Stimulated activated CD8-positive, alpha-beta memory T cell treated with anti-CD3 and anti-CD28 coated beads, Interleukin-12 subunit alpha, Interleukin-12 subunit beta, amount 100 ng/mL, for 1 hour (primary cell): ENCODE measurements at regions not wholly inside any gene's neighbourhood (a gene's known extent, or its start where the extent isn't known, plus 50 kb on each side); places are given as distances from the start of the nearest gene placed in this dataset.
"Not testable (repeated sequence)": the region's sequence is repeated elsewhere in the genome, so short reads cannot be mapped to it uniquely, and the experiment has no call there.

Experiments
- DNase-seq: peaks from one replicate; pipeline ENCODE4 v3.0.0-alpha.2; 2020; ENCODE audit warnings: low read depth

DNA sequence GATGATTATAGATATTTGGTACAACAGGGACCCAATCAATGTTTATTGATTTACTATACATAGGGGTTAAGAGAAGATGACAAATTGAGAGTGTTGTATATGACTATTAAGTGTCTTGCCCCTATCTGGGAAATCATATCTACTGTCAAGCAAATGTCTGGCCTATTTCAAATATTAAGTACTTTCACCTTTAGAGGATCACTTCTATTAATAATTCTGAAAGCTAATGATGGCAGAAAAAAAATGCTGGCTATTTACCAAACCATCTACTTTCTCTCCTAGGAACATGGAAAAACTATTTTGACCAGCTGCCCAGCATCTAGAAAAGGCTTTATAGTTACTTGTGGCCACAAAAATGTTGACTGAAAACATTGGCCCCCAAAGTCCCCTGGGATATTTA lies 632.3 kb upstream of the ZNF385D start:
- no peak for DNase-seq

DNA sequence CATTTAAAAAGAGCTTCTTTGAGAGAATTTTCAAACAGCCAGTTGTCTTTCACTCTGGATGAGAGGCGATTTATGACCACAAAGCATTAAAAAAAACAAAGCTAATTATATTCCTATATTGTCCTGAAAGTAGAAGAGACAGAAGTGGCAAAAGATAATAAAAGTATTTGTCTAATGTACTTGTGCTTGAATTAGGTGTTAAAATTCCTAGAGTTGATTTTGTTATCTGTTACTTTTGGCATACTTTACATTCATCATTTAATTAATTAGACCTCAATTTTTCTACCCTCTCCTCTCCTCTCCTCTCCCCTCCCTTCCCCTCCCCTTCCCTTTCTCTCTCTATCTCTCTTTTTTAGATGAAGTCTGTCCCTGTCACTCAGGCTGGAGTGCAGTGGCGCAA lies 635.1 kb upstream of the ZNF385D start:
- DNase-seq: no peak

DNA sequence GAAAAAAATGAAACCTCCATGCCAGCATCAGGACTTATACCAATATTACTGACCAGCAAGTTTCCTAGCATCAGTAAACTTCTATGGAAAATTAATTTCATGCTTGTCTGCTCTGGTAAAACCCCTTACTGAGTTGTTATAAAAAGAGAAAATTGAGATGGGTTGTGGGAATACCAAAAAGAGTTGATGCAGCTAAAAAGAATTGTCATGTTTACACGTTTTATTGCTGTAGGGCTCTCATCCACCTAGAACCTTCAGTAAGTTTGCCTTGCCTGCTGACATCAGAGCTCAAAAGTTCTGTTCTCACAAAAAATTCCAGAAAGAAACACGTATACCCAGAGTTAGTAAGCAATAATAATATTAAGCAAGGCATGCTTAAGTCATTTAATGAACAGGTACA lies 641.3 kb upstream of the ZNF385D start:
- DNase-seq: no peak

DNA sequence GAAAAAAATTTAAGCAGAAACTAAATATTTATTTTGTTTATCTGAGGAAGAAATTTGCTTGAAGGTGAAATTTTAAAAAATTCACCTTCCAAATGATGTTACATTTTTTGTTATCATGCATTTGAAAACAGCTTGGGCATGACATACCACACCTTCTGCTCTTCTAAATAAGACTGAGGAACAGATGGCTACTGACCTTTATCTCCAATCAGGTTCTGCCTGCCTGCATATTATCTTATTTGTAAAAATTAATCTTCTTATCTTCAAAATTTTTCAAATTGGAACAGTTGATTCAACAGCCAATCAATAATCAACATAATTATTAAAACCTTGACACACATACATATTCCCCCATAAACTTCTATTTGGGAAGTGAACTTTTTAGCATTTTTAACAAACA lies 641.8 kb upstream of the ZNF385D start:
- DNase-seq: no peak

DNA sequence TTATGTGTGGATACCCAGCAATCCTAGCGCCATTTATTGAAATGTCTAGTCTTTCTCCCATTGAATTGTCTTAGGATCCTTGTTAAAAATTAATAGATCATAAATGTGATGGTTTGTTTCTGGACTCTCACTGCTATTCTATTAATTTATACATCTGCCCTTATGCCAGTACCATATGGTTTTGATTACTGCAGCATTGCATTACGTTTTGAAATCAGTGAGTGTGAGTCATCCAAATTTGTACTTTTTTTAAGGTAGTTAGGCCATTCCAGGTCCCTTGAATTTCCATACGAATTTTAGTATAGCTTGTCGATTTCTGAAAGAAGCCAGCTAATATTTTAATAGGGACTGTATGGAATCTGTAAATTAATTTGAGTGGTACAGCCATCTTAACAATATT lies 648.6 kb upstream of the ZNF385D start:
- no peak for DNase-seq

DNA sequence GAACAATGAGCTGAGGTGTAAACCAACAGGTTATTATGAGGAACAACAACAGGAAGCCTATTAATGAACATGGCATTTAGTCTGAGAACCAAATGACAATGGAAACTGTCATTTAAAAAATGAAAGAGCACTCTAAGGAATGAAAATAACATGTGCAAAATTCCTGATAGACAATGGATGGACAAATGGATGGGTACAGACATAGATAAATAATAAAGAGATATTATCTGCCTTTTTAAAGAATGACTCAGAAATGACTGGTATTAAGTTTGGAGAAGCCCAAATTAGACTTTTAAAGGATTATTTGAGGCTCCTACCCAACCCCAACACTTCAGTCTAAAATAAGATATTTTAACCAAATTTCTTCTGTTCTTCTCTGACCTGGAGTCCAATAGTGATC lies 650.5 kb upstream of the ZNF385D start:
- DNase-seq: no peak

DNA sequence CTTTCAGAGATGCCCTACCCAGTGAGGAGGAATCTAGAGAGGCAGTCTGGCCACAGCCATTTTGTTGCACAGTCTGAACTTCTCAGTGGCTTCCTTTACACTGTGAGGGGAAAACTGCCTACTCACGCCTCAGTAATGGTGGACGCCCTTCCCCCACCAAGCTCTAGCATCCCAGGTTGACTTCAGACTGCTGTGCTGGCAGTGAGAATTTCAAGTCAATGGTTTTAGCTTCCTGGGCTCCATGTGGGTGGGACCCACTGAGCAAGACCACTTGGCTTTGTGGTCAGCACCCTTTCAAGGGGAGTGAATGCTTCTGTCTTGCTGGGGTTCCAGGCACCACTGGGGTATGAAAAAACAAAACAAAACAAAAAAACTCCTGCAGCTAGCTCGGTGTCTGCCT lies 663.2 kb upstream of the ZNF385D start:
- DNase-seq: no peak

DNA sequence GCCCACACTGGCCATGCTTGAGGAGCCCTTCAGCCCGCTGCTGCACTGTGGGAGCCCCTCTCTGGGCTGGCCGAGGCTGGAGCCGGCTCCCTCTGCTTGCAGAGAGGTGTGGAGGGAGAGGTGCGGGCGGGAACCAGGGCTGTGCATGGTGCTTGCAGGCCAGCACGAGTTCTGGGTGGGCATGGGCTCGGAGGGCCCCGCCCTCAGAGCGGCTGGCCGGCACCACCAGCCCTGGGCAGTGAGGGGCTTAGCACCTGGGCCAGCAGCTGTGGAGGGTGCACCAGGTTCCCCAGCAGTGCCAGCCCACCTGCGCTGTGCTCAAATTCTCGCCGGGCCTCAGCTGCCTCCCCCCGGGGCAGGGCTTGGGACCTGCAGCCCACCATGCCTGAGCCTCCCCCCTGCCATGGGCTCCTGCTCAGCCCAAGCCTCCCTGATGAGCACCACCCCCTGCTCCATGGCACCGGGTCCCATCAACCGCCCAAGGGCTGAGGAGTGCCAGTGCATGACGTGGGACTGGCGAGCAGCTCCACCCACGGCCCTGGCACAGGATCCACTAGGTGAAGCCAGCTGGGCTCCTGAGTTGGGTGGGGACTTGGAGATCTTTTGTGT lies 665.9 kb upstream of the ZNF385D start:
- DNase-seq: not testable (repeated sequence)

DNA sequence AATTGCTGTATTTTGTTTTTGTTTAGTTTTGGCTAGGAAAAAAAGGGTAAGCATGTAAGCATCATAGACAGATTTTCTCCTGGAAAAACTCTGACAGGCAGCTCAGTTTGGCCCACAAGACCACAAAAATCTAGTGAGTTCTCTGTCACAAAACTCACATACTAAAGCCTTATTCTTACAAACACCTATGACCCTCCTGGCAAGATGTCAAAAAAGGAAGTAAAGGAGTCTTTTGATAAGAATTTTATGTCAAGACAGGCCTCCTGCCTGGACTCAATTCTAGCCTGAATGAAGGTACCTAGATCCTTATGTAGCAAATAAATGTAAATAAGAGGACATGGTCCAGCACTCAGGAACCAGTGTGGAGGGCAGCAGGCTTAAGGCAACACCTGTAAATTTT lies 668.3 kb upstream of the ZNF385D start:
- no peak for DNase-seq

DNA sequence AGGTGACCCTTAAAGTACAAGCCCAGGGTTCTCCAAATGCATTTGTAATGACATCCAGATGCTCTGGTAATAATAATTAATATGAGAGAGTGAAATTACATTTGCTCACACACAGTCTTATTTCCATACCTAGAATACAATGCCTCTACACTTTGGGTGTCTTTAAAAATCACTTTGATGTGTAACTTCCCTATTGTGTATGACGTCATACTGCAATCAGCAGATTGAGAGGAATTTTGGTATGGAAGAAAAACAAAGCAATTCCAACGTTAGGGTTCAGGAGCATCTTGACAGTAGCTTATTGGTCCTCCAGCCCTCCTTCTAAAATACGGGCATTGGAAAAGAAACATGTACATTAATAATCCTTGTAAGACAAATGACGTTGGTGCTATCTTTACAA lies 670.6 kb upstream of the ZNF385D start:
- no peak for DNase-seq

DNA sequence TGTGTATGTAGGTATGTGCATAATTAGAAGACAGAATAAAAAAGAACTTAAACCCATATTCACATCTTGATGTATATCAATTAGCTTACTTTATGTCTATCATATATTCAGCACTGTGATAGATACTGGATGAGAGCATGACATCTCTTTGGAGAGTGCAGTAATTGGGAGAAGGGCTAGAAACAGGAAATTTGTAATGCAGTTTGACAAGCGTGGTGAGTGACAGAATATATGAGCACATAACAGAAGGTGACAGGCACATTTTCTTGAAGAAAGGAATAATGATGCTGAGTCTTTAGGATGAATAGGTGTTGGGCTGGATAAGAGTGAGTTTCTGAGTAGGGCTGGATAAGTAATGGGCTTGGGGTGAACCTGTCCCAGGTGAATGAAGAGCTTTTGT lies 680.3 kb upstream of the ZNF385D start:
- no peak for DNase-seq

DNA sequence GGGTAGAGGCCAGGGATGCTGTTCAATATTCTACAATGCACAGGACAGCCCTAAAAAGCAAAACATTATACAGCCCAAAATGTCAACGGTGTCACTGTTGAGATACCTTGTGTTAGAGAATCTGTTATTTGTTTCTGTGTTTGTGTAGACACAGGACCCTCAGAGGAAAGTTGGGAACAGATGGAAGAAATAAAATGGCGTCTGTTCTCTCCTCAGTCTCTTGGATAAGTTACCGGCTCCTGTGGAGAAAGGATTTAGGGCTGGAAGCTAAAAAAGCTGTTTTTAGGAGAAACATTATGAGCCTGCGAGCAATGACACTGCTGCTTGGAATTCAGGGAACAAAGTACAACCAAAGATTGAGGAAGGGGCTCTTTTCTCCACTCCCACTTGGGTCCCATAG lies 688.6 kb upstream of the ZNF385D start:
- no peak for DNase-seq

DNA sequence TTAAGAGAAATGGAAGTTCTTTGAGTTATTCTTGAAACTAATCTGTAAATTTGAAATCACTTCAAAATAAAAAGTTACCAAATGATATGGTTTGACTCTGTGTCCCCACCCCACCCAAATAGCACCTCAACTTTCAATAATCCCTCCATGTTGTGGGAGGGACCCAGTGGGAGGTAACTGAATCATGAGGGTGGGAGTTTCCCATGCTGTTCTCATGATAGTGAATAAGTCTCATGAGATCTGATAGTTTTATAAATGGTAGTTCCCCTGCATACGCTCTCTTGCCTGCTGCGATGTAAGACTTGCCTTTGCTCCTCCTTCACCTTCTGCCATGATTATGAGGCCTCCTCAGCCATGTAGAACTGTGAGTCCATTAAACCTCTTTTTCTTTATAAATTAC lies 690.7 kb upstream of the ZNF385D start:
- DNase-seq: no peak

DNA sequence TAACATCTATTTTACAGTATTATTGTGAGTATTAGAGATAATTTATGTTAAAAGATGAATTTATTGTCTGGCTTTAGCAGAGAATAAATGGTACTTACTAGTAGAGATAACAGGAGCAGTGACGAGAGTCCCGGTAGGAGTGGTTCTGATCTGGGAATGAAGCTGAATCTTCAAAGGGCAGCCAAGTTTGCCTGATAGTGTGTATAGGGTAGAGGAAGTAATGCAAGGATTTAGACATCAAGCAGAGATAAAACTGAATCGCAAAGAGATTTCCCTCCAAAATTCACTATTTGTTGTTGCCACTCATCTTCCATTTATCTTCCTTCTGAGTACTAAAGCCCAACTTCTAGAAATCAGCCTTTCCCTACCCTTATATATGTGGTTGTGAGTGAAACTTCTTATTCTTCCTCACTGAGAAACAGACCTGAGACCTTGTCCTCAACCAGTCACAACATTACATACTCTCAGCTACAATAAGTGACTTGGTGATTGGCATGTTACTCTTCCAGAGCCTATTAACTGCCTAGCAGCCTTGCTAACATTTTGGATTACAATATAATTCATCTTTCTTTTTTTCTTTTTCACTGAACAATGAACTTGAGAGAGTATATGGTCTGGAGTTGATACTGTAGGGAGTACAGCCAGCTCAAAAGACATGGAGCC lies 692.7 kb upstream of the ZNF385D start:
- no peak for DNase-seq

DNA sequence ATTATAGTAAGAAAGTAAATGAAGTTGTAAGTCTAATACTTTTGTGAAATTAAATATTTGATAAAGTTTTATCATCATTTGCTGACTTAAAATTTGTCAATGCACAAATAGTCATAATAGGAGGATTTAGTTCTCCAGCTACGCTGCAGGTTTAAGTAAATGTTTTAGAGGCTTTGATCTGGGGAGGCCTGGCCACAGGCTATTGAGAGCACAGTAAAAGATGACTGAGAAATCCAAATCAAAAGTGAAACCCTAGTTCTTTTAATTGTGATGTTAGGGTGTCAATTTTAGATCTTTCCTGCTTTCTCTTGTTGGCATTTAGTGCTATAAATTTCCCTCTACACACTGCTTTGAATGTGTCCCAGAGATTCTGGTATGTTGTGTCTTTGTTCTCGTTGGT lies 694.3 kb upstream of the ZNF385D start:
- not testable (repeated sequence) for DNase-seq

DNA sequence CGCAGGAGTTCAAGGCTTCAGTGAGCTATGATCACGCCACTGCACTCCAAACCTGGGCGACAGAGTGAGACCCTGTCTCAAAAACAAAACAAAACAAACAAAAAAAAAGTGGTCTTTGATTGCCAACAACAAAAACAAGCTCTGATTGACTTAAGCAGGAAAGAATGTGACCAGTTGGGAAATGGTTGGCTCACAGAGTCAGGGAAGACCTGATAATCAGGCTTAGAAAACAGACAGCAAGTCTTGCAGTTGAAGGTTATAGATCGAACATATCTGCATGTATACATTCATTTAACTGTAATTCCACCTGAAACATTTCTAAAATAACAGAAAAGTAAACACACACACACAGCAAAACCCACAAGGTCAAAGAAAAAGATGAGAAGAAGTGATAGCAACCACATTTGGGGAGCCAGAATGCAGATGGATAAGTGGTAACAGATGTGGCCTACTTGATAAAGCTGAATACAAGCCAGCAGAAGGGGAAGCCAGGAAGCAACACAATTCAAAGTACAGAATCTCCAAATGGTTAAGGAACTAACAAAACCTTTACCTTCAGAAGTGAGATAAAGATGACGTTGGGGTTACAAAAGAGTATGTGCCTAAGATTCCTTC lies 699.9 kb upstream of the ZNF385D start:
- DNase-seq: no peak

DNA sequence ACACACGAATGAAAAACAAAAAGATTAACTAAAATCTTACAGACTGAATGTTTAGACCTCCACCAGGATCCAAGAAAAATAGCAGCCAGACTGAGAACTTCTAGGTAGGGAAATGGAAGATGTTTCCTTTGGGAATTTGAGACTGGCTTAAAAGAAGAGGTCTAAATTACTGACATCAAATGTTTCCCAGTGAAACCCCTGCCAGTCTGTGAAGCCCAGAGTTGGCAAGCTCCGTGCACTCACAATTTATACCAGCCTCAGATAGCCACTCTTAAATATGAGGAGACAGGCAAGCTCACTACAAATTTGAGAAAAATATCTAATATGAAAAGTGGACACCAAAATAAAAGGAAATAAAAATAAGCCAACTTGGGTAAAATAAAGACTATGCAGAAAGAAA lies 700.5 kb upstream of the ZNF385D start:
- DNase-seq: no peak

DNA sequence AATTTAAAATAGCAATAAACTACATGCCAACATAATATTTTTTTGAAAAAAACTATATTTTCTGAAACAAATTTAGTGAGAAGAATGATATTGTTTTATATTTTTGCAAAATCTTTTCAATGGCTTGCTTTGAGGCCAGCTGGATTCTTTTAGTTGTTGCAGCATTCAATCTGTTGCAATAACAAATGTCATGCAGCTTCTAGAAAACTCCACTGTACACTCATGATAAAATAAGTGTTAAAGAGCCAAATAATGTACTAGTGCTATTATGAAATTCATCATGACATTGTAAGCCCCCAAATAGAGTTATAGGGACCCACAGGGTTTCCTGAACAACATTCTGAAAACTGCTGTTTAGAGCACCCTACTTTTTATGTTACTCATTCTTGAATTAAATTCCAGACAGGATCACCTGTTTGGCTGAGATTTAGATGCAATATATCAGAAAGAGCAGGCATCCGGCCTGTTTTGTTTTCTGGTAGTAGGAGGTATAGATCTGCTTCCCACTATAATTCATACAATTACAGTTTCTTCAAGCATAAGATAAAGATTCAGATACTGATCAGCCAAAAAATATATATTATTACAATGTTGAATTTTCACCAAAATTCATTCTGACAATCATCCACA lies 703.0 kb upstream of the ZNF385D start:
- no peak for DNase-seq

DNA sequence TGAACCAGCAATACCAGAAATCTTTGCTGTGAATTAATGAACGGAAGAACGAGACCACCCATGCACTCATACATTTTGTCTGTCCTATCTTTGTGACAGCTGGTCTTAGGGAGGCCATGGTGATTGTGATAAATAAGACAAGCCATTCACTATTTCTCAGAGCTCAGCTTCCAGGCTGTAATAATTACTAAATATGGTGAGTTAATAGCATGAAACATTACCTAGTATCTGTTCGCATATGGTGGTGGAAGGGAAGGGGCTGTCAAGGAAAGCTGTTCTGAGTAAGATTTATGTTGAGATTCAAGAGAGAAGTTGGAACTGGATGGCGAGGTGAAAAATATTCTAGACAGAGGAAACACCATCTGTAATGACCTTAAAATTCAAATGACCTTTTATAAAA lies 719.0 kb upstream of the ZNF385D start:
- DNase-seq: no peak

DNA sequence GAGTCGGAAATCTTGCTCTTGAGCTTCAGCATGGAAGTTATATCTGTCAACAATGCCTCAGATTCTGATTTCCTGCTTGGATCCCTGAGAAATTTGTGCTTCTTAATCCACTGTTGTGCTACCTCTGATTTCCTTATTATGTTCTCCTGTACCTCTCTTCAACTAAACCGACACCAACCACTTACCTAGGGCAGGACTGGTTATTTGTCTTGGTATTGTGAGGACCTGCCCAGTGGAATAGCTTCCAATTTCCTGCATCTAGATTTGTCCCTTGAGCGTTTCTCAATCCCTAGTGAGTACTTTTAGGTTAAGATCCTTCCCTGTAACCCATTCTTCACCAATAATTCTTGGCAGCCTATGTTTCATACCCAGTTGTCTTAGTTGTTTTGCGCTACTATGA lies 720.5 kb upstream of the ZNF385D start:
- DNase-seq: no peak

DNA sequence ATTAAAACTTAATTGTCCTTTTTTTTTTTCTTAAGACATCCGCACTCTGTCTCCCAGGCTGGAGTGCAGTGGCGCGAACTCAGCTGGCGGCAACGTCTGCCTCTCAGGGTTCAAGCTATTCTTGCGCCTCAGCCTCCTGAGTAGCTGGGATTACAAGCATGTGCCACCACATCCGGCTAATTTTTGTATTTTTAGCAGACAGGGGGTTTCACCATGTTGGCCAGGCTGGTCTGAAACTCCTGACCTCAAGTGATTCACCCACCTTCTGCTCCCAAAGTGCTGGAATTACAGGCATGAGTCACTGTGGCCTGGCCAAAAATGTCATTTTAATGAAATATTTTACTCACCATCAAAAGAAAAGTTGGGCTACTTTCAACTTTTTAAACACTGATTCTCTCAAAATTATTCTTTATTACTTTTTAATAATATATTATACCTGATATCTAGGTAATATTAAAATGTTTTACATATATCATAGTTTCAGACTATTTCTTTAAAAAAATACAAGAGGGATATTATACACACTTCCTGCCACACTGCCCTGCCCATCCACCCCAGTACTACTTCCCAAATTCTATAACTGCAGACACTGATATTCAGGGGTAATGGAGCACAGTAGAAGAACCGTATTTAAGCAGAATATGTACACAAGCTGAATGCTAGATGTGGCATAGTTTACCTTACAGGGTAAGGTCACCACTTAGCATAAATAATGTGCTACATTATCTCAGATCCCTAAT lies 723.9 kb upstream of the ZNF385D start:
- DNase-seq: no peak

DNA sequence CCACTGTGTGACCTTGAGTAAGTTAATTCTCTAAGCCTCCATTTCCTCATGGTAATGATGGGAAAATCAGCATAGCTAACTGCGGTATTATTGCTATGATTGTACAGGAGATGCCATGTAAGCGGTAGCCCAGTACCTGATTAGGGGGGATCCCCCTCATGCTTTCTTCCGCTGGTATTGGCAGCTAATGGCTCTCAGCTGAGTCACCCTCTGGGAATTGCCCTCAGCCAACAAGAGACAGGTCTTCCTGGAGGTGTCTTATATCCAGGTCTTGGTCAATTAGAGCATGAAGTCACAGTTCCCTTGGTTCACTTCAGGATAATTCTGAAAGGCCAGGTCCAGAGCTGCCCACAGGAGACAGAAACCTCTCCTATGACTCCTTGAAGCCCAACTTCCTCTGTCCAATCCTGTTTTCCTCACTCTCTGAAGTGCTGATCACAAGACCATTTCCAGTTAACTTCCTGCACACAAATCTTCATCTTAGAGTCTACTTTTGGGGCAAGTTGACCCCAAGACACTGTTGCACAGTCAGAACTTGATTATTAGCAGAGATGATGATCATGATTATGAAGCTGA lies 724.7 kb upstream of the ZNF385D start:
- no peak for DNase-seq
